ENCODE measurements at regions not wholly inside any gene's neighbourhood (a gene's known extent, or its start where the extent isn't known, plus 50 kb on each side); places are given as distances from the start of the nearest gene placed in this dataset.

DNA sequence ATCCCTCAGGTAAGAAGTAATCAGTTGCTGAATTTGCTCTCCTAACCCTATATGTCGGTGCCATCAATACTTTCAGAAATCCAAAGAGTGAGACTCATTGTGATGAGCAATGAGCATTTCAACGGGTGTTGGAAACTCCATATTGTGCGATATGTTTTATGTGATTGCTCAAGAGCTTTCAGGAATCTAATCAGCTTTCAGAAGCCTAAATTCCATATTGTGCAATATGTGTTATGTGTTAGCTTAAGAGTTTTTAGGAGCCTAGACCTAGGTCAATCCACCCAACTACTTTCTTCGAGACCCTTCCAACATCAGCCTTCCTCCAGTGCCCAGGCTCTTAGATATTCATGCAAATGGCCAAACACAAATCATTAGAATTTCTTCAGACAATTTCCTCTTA, 277.3 kb downstream of the DSC3 start:
- no peak for TF ChIP-seq CTCF (conservative IDR thresholded peaks at IDR 0.05)
- no peak for DNase-seq
- Histone ChIP-seq H3K4me2 (ENCODE audit: insufficient read depth, insufficient read length, low read length) (no peak overlapping the region), H3K79me2 (ENCODE audit: insufficient read depth, low read length) (no peaks in the 10 kb centered on the region), H3K27ac (ENCODE audit: insufficient read length, low read depth, low read length) (no peak overlapping the region), H3K14ac (ENCODE audit: insufficient read depth, low read length) (no peak overlapping the region), H4K5ac (ENCODE audit: insufficient read length, low read depth, low read length) (no peak overlapping the region), H2BK120ac (ENCODE audit: low read depth, low read length, poor library complexity, severe bottlenecking) (no peak overlapping the region), H4K91ac (ENCODE audit: insufficient read length, low read depth, low read length) (no peak overlapping the region), H2BK15ac (ENCODE audit: low read depth, low read length) (no peak overlapping the region), H3K27me3 (ENCODE audit: insufficient read depth, low read length) (no peaks in the 10 kb centered on the region; the same call in 1 of the 2 replicates), H2BK20ac (ENCODE audit: low read depth, low read length, poor library complexity, severe bottlenecking) (no peak overlapping the region), H2BK12ac (ENCODE audit: insufficient read length, low read depth, low read length) (no peak overlapping the region), H3K4ac (ENCODE audit: low read depth, low read length) (no peak overlapping the region), H3K9ac (ENCODE audit: extremely low read depth, insufficient read length, low read length) (no peak overlapping the region), H2AK5ac (ENCODE audit: insufficient read length, low read length) (no peak overlapping the region), H3K9me3 (ENCODE audit: control insufficient read depth, low read depth, low read length) (no peaks in the 10 kb centered on the region), H3K79me1 (ENCODE audit: insufficient read depth, low read depth, low read length, poor library complexity, severe bottlenecking) (no peaks in the 10 kb centered on the region), H3K4me1 (ENCODE audit: insufficient read depth, low read length) (peaks cover 4% of the 10 kb centered on the region; the same call in 1 of the 2 replicates), H2AFZ (ENCODE audit: low read length) (no peak overlapping the region), H3T11ph (ENCODE audit: low read length) (no peak overlapping the region), H3K23me2 (ENCODE audit: insufficient read length, low read depth, low read length, poor library complexity, severe bottlenecking) (no peaks in the 10 kb centered on the region), H2BK5ac (ENCODE audit: insufficient read length, low read length) (no peak overlapping the region), H3K23ac (ENCODE audit: insufficient read length, low read depth, low read length) (no peak overlapping the region), H4K8ac (replicated peaks; ENCODE audit: insufficient read length, low read depth, low read length) (no peak overlapping the region), H4K20me1 (ENCODE audit: control insufficient read depth, insufficient read depth, insufficient read length) (no peaks in the 10 kb centered on the region), H3K56ac (ENCODE audit: insufficient read length, low read depth, low read length) (no peak overlapping the region), H3K18ac (ENCODE audit: insufficient read length, low read depth, low read length) (no peak overlapping the region)
- Mint-ChIP-seq H3K27me3 (ENCODE audit: low read depth) (peaks cover 86% of the 10 kb centered on the region), H3K9me3 (peaks cover 13 to 16% of the 10 kb centered on the region in 2 experiments), H3K4me1 (peaks cover 24 to 29% of the 10 kb centered on the region in 2 experiments), H3K36me3 (ENCODE audit: insufficient read depth in 1 of 3, low read depth in 3 of 3) (peaks cover 10 to 11% (median 10%) of the 10 kb centered on the region in 3 experiments; a peak in 6 of 7 replicates), H3K27ac (no peak overlapping the region), H3K4me3 (no peak overlapping the region)
- WGBS (ENCODE audit: extremely low coverage, insufficient read length, low lambda C conversion rate): no CpG with 5 or more reads among the region's 4 CpGs
